GM19239 (cell line): ENCODE measurements at regions not wholly inside any gene's neighbourhood (a gene's known extent, or its start where the extent isn't known, plus 50 kb on each side); places are given as distances from the start of the nearest gene placed in this dataset.
A peak's percentile ranks its signal among the peaks of the same experiment; 100 is the strongest.

Source experiments
- DNase-seq: peaks from one replicate; pipeline ENCODE4 v3.0.0; 2011; ENCODE audit warnings: low spot score; ENCODE audit not compliant: insufficient read length
- FAIRE-seq: peaks from 2 replicates; lab custom pipeline; 2011; peaks lifted over from hg19 to GRCh38; lab: Jason Lieb, UNC

GRCh38 chr14:22513066-22513812, 75.8 kb downstream of the DAD1 start:
- DNase-seq = no peak
- FAIRE-seq = no peak

- DNase-seq = no peak
- peak; percentile 84 for FAIRE-seq
Observed at GRCh38 chr14:22512106-22512814, 76.8 kb downstream of the DAD1 start.

DNA sequence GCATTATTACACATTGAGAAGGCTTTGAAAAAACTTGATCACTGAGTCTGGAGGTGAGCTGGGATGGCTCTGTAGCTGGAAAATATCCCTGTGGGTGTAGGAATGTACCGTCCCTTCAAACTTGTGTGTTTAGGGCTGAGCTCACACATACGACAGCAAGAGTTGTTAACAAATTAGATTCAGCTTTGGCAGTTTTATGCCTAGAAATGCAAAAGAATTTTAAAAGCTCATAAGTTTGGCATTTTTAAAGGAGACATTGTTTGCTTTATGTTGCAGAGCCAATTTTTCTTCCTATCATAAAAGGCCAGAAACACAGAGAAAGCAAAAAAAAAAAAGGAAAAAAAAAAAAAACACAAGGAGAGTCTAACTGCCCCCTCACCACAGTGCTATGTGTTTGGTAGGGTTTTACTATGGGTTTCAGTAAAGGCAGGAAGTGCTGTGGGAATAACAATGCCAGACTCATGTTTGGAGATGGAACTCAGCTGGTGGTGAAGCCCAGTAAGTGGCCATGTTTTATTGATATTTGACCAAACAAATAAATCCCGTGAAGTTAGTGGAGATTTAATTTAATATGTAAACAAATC, 78.4 kb downstream of the DAD1 start:
- FAIRE-seq = no peak
- DNase-seq = no peak

- no peak for DNase-seq
- peak; percentile 89 for FAIRE-seq
Observed at GRCh38 chr14:22509751-22510300, 79.2 kb downstream of the DAD1 start.

DNA sequence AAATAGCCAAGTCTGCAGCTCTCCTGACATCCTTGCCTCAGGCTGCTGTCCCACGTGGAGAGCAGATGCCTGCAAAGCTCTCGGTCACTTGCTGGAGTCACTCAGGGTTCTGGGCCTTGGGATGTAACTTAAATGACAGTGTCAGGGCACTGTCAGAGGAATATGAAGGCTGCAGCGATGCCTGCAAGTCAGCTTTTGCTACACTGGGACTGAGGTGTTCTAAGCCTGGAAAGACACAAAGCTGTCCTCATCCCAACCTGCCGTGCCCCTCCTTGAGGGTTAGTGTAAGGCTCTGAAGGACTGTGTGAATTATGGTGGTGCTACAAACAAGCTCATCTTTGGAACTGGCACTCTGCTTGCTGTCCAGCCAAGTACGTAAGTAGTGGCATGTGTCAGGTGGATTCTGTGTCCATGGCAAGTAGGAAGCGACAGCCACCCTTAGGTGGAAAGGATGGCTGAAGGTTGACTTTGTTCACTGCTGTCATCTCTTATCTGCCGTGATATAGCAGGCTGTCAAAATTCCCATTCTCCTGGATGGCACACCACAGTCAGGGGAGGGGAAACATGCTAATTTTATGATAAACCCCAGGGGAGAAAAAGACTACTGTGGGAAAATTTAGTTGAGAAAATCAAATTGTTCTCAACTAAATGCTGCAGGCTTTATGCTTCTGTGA, 79.9 kb downstream of the DAD1 start:
- DNase-seq (no peak), FAIRE-seq (no peak)

GRCh38 chr14:22508662-22509035, 80.4 kb downstream of the DAD1 start:
- DNase-seq = no peak
- FAIRE-seq = peak; percentile 90

DNA sequence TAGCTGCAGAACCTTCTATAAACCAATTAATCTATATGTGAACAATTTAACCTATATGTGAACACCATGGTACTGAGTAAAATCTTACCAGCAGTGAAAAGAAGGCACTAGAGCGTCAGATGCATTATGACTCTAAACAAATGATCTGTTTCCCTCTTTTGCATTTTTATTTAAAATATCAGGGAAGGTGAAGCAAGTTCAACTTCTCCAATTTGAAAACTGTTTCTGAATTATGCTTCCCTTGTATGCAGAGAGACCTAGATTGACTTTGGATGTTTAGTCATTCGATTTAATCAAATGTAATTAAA, 80.9 kb downstream of the DAD1 start:
- no peak for FAIRE-seq
- DNase-seq = no peak

DNA sequence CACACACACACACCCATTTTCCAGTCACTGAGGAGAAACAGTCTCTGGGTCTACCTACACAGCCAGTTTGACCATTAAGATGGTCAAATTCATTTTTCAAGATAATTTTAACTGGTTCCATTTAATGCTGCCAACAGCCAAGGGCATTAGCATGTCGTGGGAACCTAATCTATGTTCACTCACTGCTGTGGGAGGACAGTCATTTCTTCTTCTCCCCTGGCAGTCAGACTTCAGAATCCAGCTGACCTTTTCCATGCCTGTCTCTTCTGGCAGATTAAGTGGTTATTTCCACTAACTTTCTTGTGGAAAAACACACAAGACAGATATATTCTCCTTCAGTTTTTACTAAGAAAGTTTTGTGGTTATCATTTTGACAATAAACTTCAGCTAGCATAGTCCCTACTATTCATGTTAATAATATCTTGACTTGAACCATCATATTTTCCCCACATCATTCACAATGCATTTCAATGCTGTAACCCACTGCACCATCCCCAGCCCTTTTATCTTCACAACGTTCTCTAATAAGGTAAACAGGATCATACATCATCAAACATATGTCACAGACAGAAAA, 82.2 kb downstream of the DAD1 start:
- DNase-seq (no peak), FAIRE-seq (peak; percentile 84)

DNA sequence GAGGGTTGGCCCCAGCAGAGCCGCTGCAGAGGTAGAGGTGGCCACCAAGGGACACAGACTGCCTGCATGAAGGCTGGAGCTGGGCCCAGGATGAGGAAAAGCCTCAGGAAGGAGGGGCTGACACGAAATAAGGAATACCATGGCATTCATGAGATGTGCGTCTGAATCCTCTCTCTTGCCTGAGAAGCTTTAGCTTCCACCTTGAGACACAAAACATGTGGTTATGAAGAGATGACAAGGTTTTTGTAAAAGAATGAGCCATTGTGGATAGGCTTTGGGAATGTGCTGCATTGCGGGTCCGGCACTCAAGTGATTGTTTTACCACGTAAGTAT, 82.7 kb downstream of the DAD1 start:
- no peak for FAIRE-seq
- DNase-seq = no peak

GRCh38 chr14:22505697-22506377, 83.2 kb downstream of the DAD1 start:
- DNase-seq (no peak), FAIRE-seq (peak; percentile 93)

GRCh38 chr14:22505309-22505696, 83.7 kb downstream of the DAD1 start:
- no peak for FAIRE-seq

DNA sequence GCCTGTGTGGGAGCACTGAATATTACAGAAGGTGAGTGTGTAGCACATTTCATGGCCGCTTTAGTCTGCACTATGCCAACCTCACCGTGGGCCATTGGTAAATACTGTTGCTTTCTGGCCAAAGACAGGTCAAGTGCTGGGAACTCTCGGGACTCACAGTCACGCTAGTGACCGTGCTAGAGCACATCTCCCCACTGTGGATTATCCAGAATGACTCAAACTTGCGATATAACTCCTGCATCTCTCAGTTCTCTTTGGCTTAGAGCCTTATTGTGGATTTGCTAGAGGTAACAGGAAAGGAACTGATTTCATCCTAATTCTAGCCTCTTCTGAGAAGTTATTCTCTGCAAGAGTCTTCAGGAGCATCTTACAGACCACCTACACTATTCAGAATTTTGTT, 86.5 kb downstream of the DAD1 start:
- no peak for DNase-seq
- FAIRE-seq = no peak

More at GRCh38 chr14:22505309-22505696, 83.7 kb downstream of the DAD1 start:
- no peak for DNase-seq

- DNase-seq = no peak
- FAIRE-seq = no peak
Observed at GRCh38 chr14:22502007-22502406, 87.0 kb downstream of the DAD1 start.

GRCh38 chr14:22500954-22501726, 87.9 kb downstream of the DAD1 start:
- no peak for DNase-seq
- no peak for FAIRE-seq

GRCh38 chr14:22500525-22500924, 88.5 kb downstream of the DAD1 start:
- FAIRE-seq = no peak
- no peak for DNase-seq

- FAIRE-seq (peak; percentile 42), DNase-seq (no peak)
Observed at GRCh38 chr14:22497671-22498093, 91.3 kb downstream of the DAD1 start.

DNA sequence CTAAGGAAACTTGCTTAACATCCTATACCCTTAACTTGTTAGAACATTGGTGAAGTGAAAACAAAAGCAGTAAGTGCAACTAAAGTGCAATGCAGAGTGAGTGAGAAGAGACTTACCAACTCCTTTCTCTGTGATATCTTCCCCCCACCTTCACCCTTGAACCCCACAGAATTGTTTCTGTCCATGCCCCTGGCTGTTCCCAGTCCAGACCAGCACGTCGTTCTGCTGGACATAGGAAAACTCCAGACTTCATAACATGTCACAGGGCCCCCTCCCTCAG, 91.9 kb downstream of the DAD1 start:
- DNase-seq (no peak), FAIRE-seq (no peak)

DNA sequence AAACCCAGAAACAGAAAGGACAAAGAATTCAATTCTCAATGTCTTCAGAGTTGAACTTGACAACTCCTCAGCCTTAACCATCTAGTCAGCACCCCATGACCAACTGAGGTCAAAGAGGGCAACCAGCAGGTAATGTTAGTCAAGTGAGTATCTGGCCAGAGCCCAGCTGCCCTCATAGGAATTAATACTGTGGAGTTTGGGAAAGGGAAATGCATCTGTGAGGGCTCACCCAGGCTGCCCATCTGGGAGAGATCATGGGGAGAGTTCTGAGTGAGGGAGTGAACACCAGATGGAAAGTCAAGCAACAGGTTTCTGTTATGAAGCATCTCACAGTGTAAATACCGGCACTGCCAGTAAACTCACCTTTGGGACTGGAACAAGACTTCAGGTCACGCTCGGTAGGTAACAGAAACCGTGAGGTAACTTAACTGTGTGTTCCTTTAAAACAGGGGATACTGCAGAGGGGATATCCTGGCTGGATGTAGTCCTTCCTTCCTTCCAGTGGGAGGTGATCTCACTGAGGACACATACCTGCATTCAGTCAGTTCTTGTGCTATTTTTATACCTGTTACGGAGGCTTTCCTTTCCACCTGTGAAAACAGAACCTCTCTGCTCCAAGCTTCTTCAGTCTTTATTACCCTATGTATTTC, 94.4 kb downstream of the DAD1 start:
- no peak for FAIRE-seq
- no peak for DNase-seq

DNA sequence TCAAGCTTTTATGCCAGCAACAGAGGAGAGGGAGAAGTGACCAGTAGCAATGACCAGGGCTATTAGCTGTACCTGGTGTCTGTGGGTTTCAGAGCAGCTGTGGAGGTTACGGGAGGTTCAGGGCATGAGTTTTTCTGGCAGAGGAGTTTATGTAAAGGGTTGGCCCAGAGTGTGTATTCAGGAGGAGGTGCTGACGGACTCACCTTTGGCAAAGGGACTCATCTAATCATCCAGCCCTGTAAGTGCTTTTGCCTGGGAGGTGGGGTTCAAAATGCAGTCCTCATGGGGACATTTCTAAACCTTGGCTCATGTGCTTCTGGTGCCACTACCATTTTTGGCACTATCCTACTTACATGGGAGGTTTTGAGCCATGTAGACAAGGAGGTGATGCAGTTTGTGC, 95.3 kb downstream of the DAD1 start:
- FAIRE-seq (no peak), DNase-seq (no peak)
